HL-60 (cell line): ENCODE measurements at regions not wholly inside any gene's neighbourhood (a gene's known extent, or its start where the extent isn't known, plus 50 kb on each side); places are given as distances from the start of the nearest gene placed in this dataset.

Experiments
- REST ChIP-seq: IDR thresholded peaks from 2 replicates; pipeline ENCODE4 v1.6.1; 2012; ENCODE audit warnings: low read depth; ENCODE audit not compliant: insufficient replicate concordance
- TF ChIP-seq, protein P1 (sequence below): IDR thresholded peaks from one replicate; pipeline ENCODE4 v1.5.1; 2011; ENCODE audit warnings: low read length, control low read depth, inconsistent platforms; ENCODE audit not compliant: insufficient read depth

DNA sequence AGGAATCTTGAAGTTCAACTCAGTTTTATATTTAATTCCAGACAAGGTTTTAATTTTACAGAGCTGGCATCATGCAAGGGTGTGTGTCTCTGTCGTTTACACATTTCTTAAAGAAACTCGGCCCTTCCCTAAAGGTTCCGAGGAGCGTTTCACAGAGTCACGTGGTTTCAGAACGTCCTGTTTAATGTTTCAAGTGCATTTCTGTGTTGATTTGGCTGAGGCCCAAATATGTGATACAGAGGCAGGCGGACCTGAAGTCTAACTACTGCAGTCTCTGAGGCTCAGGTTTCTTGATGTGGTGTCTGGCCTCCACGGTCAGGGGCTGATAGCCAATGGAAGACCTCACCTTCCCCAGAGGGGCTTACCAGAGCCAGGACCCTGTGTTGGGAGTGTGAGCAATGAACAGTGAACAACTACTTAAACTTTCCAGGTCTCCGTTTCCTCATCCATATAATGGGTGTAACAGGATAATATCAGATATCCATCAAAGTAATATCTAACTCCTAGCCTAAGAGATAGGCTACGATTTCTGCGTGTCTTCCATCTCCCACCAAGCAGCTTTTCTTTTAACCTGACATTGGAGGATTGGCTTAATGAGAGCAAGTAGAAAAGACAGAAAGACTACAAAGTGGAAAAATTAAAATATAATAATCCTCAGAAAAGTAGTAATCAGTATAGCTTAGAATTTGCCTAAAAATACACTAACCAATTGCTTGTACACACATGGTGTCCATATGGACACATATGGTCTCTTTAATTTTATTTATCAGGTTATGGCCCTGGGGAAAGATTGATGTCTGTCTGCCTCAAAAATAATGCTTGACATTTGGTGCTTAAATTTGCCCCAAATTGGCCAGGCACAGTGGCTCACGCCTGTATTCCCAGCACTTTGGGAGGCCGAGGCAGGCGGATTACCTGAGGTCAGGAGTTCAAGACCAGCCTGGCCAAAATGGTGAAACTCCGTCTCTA lies 50.0 kb upstream of the TRIM2 start:
- TF ChIP-seq, protein P1, sequence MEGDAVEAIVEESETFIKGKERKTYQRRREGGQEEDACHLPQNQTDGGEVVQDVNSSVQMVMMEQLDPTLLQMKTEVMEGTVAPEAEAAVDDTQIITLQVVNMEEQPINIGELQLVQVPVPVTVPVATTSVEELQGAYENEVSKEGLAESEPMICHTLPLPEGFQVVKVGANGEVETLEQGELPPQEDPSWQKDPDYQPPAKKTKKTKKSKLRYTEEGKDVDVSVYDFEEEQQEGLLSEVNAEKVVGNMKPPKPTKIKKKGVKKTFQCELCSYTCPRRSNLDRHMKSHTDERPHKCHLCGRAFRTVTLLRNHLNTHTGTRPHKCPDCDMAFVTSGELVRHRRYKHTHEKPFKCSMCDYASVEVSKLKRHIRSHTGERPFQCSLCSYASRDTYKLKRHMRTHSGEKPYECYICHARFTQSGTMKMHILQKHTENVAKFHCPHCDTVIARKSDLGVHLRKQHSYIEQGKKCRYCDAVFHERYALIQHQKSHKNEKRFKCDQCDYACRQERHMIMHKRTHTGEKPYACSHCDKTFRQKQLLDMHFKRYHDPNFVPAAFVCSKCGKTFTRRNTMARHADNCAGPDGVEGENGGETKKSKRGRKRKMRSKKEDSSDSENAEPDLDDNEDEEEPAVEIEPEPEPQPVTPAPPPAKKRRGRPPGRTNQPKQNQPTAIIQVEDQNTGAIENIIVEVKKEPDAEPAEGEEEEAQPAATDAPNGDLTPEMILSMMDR = no peak
- no peak for TF ChIP-seq REST
